VCaP (cell line): ENCODE measurements at regions not wholly inside any gene's neighbourhood (a gene's known extent, or its start where the extent isn't known, plus 50 kb on each side); places are given as distances from the start of the nearest gene placed in this dataset.

Source experiments
- H3K27ac ChIP-seq: fragments of 450-650 bp; 2 replicates; pipeline ENCODE4 v1.5.1; 2017
- TF ChIP-seq, protein P1 (sequence below): fragments of 450-650 bp; conservative IDR thresholded peaks from 2 replicates; pipeline ENCODE4 v1.5.1; 2017; ENCODE audit warnings: mild to moderate bottlenecking, moderate library complexity

DNA sequence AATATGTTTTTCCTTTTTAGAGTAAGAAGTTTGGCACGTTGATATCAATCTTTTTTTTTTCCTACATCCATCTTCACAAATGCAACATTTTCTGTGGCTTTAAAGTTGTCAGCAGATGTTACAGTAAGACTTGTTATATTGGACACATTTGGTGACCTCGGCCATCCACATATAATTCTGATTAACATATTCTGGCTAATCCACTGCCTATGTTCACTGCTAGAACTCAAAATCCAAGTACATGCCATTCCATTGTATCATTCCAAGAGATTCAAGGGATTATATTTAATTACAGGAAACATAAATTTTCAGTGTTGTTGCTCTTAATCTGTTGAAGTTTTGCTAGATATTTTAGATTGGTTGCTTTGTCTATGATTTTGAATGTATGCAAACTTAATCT, 367.6 kb downstream of the TENT5A start:
- no peak overlapping the region for H3K27ac ChIP-seq
- TF ChIP-seq, protein P1, sequence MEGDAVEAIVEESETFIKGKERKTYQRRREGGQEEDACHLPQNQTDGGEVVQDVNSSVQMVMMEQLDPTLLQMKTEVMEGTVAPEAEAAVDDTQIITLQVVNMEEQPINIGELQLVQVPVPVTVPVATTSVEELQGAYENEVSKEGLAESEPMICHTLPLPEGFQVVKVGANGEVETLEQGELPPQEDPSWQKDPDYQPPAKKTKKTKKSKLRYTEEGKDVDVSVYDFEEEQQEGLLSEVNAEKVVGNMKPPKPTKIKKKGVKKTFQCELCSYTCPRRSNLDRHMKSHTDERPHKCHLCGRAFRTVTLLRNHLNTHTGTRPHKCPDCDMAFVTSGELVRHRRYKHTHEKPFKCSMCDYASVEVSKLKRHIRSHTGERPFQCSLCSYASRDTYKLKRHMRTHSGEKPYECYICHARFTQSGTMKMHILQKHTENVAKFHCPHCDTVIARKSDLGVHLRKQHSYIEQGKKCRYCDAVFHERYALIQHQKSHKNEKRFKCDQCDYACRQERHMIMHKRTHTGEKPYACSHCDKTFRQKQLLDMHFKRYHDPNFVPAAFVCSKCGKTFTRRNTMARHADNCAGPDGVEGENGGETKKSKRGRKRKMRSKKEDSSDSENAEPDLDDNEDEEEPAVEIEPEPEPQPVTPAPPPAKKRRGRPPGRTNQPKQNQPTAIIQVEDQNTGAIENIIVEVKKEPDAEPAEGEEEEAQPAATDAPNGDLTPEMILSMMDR = no peak

DNA sequence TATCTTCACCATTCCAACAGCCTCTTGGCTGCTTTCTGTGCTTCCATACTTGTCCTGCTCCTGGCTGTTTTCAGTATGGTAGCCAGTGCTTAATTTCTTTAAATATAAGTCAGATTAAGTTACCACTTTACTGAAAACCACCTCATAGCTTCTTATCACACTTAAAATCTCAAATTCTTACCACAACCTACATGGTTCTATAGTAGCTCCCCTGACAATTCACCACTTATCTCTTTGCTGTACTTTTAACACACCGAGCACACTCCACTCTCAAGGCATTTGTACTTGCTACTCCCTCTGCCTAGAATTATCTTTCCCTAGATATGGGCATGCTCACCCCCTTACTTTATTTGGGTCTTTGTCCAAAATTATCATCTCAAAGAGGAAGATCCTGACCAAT, 369.0 kb downstream of the TENT5A start:
- H3K27ac ChIP-seq = no peak overlapping the region
- TF ChIP-seq, protein P1 = no peak

DNA sequence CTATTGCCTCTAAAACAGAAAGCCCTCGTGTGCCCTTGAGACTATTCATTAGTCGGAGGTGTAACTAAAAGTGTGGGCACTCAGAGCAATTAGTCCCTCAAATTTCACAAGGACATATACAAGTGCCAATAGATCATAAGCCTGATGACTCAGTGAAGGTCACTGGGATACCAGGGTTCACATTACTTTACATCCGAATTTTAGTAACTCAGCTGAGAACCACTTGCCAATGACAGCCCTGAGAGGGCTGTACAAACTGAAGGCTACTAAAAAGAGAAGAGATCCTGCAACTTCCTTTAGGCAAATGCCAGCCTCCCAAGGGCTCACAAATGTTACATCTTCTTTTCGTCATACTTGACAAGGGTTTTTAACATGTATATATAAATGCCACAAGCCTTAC, 369.6 kb downstream of the TENT5A start:
- TF ChIP-seq, protein P1 = no peak
- H3K27ac ChIP-seq = no peak overlapping the region

DNA sequence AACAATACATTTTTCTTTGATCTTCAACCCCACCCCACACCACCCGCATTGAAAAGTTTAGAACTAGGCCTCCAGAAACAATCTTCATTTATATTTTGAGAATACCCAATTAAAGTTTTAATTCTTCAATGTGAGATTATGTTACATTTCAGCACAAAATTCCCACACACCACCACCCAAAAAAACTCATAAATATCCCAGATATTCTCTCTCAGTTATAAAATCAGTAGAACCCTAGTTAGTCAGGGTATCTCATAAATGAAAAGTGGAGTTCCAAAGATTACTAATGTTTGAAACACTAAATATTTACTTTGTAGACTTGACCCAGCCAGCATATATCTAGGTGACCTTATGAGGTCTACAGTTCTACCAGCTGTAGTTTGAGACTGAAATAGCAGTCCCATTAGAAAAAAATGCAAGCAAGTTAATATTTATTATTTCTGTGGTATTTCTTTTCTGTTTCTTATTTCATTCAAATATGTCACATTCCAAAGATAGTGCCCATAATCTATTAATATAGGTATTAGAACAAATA, 371.0 kb downstream of the TENT5A start:
- no peak overlapping the region for H3K27ac ChIP-seq
- TF ChIP-seq, protein P1 = no peak

DNA sequence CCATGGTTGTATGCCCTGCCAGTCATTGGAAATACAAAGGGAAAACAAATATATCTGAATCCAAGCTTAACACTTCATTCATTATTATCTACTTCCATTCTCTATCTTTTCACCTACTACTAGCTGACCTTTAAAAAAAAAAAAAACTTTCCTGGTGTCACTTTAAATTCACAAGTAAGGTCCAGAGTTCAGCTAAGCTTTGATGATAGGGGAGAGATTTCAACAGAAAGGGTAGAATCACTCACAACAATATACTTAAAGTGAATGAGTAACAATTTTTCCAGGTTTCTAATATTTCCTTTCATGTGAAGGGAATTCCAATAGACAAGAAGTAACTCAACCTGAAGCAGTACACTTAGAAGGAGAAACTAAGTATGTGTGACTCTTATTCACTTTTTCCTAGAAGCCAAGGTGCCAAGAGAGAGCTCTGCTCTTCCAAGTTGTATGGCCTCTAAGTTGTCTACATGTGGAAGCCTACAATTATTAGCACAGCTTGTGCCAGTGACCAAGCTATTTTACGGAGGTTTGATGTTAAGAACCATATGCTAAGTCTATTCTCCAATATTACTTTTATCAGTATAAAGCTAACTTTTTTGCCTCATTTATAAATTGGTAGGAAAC, 371.7 kb downstream of the TENT5A start:
- no peak overlapping the region for H3K27ac ChIP-seq
- TF ChIP-seq, protein P1 = no peak

DNA sequence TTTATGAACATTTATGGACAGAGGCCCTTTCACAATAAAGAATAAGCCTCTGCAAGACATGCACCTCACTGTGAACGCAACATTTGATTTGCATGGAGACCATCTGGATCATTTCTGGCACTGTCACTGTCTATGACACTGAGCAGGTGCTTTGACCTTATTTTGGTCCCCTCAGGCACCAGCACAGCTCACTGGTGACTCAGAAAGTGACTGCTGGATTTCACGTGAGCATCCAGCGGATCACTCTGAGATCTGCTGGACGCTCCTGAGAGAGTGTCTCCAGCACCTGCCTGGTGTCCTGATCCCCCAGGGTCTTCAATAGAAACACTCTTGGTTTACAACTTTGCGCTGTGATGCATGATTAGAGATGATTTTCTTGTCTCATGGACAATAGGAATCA, 375.7 kb downstream of the TENT5A start:
- H3K27ac ChIP-seq = no peak overlapping the region
- TF ChIP-seq, protein P1 = no peak

DNA sequence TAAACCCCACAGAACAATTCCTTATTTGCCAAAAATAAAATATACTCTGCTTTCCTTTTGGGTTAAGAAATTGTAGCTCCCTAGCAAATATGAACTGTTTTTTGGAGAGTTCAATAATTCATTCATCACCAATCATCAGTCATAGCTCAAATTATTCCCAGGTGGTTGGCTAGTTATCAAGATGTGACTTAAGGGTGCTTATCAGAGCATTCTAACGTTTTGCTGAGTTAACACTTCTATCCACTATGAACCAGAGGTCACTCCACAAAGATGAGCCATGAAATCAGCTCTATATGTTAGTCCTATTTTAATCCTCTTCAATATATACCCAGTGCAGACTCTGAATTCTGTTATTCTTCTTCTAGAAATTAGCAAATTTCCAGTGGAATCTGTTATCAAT, 379.1 kb downstream of the TENT5A start:
- TF ChIP-seq, protein P1 = no peak
- no peak overlapping the region for H3K27ac ChIP-seq
